SK-N-SH (cell line): ENCODE measurements at regions not wholly inside any gene's neighbourhood (a gene's known extent, or its start where the extent isn't known, plus 50 kb on each side); places are given as distances from the start of the nearest gene placed in this dataset.

ENCODE experiments used
- CTCF ChIA-PET: fragments of 300-600, 350-600 bp; formaldehyde crosslinking; extraction: SDS; loops from one replicate; lab custom pipeline; 2021; lab: Yijun Ruan, JAX
- POLR2A ChIA-PET: fragments of 350-600 bp; sonication (Branson Sonifier 250); formaldehyde crosslinking; extraction: SDS; loops from one replicate; lab custom pipeline; 2020; ENCODE audit warnings: antibody characterized with exemption, inconsistent platforms; lab: Yijun Ruan, JAX
- DNase-seq: peaks from one replicate; pipeline ENCODE4 v3.0.0; 2012
- H2AFZ ChIP-seq: fragments of 200-600 bp; sonication (generic); 2 replicates; pipeline ENCODE4 v1.8.1; 2016; ENCODE audit warnings: antibody characterized with exemption, mild to moderate bottlenecking, low read depth
- H3F3A ChIP-seq: fragments of 200-600 bp; sonication (generic); replicated peaks from 2 replicates; pipeline ENCODE3; 2016; ENCODE audit warnings: antibody characterized with exemption, mild to moderate bottlenecking; ENCODE audit not compliant: insufficient read depth
- H3K27ac ChIP-seq, 2 experiments: fragments of 200-500 bp in 1 of 2; fragments of 200-600 bp in 1 of 2; sonication (Bioruptor generic) in 1 of 2; sonication (generic), shearing (Covaris generic) in 1 of 2; 2 replicates each; pipeline versions ENCODE4 v1.5.1 to v1.6.1; 2014 to 2016; ENCODE audit warnings: low read depth in 2 of 2, inconsistent platforms in 1 of 2, low read length in 1 of 2, mild to moderate bottlenecking in 1 of 2, mixed read lengths in 1 of 2
- H3K27me3 ChIP-seq: fragments of 200-600 bp; sonication (generic), shearing (Covaris generic); 2 replicates; pipeline ENCODE4 v1.6.1; 2016; ENCODE audit warnings: mixed run types; ENCODE audit not compliant: insufficient read depth
- H3K36me3 ChIP-seq, 2 experiments: fragments of 200-500 bp in 1 of 2; fragments of 200-600 bp in 1 of 2; sonication (Bioruptor generic) in 1 of 2; sonication (generic) in 1 of 2; replicated peaks in 1 of 2; 2 replicates each; pipeline versions ENCODE3 to v1.5.1; 2014 to 2016; ENCODE audit warnings: low read length in 1 of 2, mild to moderate bottlenecking in 1 of 2; ENCODE audit not compliant: insufficient read depth in 2 of 2, control insufficient read depth in 1 of 2
- H3K4me1 ChIP-seq, 2 experiments: fragments of 200-500 bp in 1 of 2; fragments of 200-600 bp in 1 of 2; sonication (Bioruptor generic) in 1 of 2; sonication (generic), shearing (Covaris generic) in 1 of 2; 2 replicates each; pipeline versions ENCODE4 v1.5.1 to v1.6.1; 2014 to 2016; ENCODE audit warnings: low read depth in 1 of 2, low read length in 1 of 2, mixed run types in 1 of 2; ENCODE audit not compliant: insufficient read depth in 2 of 2, control insufficient read depth in 1 of 2
- H3K4me2 ChIP-seq: fragments of 200-600 bp; sonication (generic), shearing (Covaris generic); 2 replicates; pipeline ENCODE4 v1.6.1; 2017; ENCODE audit warnings: mixed run types
- H3K4me3 ChIP-seq, 2 experiments: fragments of 200-500 bp in 1 of 2; fragments of 200-600 bp in 1 of 2; sonication (Bioruptor generic) in 1 of 2; sonication (generic), shearing (Covaris generic) in 1 of 2; 2 replicates each; pipeline versions ENCODE4 v1.5.1 to v1.8.1; 2014 to 2016; ENCODE audit warnings: low read depth in 2 of 2, inconsistent platforms in 1 of 2, low read length in 1 of 2, mild to moderate bottlenecking in 1 of 2, mixed read lengths in 1 of 2, moderate library complexity in 1 of 2
- H3K79me2 ChIP-seq: fragments of 200-600 bp; sonication (generic); 2 replicates; pipeline ENCODE4 v1.8.1; 2017; ENCODE audit warnings: mild to moderate bottlenecking; ENCODE audit not compliant: insufficient read depth
- H3K9ac ChIP-seq: fragments of 200-600 bp; sonication (generic); 2 replicates; pipeline ENCODE4 v1.6.1; 2017; ENCODE audit warnings: mixed run types
- H3K9me2 ChIP-seq: fragments of 200-600 bp; sonication (generic); 2 replicates; pipeline ENCODE4 v1.6.1; 2017; ENCODE audit warnings: mixed run types
- H3K9me3 ChIP-seq: fragments of 200-600 bp; sonication (generic); 2 replicates; pipeline ENCODE4 v1.6.1; 2017; ENCODE audit warnings: mixed run types, mild to moderate bottlenecking, moderate library complexity
- H4K20me1 ChIP-seq: fragments of 200-600 bp; sonication (generic); 2 replicates; pipeline ENCODE4 v1.6.1; 2017; ENCODE audit warnings: mild to moderate bottlenecking, mixed run types; ENCODE audit not compliant: insufficient read depth
- CHD2 ChIP-seq: fragments of 150-350 bp; IDR thresholded peaks from 2 replicates; pipeline ENCODE4 v1.6.1; 2018; ENCODE audit warnings: low read length; ENCODE audit not compliant: partially characterized antibody
- ELF1 ChIP-seq: IDR thresholded peaks from 2 replicates; pipeline ENCODE4 v1.4.0; 2012
- YY1 ChIP-seq: IDR thresholded peaks from 2 replicates; pipeline ENCODE4 v1.4.0; 2012; ENCODE audit warnings: low read depth, mild to moderate bottlenecking
- WGBS: methylation state at CpG from one replicate; pipeline ENCODE4 v1.1.6; 2017; ENCODE audit warnings: low lambda C conversion rate; 5-methylcytosine and 5-hydroxymethylcytosine counted together
- TF ChIP-seq, protein P1 (sequence below): IDR thresholded peaks from 2 replicates; pipeline ENCODE4 v1.4.0; 2012; ENCODE audit warnings: low read depth, borderline replicate concordance
- TF ChIP-seq, protein P2 (sequence below): fragments of 150-350 bp; IDR thresholded peaks from 2 replicates; pipeline ENCODE4 v1.6.1; 2016; ENCODE audit warnings: mild to moderate bottlenecking, low read depth, low read length
- TF ChIP-seq, protein P3 (sequence below): IDR thresholded peaks from 2 replicates; pipeline ENCODE4 v1.4.0; 2012; ENCODE audit warnings: low read depth

DNA sequence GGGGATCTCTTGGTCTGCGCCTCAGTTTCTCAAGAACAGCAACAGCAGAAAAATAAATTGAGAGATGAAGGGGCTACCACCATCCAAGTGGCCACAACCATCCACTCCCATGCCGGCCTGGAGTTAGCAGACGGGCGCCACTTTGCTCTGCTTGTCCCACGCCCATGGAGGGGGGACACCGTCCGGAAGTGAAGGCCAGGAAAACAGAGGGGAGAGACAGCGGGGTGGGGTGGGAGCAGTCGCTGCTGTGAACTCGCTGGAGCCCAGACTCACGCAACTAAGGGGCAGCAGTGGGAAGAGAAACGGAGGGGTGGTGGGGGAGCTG is 135.4 kb downstream of the KIF20B start:
- POLR2A ChIA-PET: no interaction called here
- no peak for TF ChIP-seq ELF1
- TF ChIP-seq, protein P1, sequence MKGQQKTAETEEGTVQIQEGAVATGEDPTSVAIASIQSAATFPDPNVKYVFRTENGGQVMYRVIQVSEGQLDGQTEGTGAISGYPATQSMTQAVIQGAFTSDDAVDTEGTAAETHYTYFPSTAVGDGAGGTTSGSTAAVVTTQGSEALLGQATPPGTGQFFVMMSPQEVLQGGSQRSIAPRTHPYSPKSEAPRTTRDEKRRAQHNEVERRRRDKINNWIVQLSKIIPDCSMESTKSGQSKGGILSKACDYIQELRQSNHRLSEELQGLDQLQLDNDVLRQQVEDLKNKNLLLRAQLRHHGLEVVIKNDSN: no peak
- TF ChIP-seq, protein P2, sequence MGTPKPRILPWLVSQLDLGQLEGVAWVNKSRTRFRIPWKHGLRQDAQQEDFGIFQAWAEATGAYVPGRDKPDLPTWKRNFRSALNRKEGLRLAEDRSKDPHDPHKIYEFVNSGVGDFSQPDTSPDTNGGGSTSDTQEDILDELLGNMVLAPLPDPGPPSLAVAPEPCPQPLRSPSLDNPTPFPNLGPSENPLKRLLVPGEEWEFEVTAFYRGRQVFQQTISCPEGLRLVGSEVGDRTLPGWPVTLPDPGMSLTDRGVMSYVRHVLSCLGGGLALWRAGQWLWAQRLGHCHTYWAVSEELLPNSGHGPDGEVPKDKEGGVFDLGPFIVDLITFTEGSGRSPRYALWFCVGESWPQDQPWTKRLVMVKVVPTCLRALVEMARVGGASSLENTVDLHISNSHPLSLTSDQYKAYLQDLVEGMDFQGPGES: no peak
- TF ChIP-seq, all 33 proteins: peak for 0
- peak overlapping the region; percentile 66 for H3K4me2 ChIP-seq
- H3K4me3 ChIP-seq: peak overlapping the region; percentile 38 to 46; a peak in 3 of 4 replicates
- peak overlapping the region; percentile 24; the same call in 1 of the 2 replicates for H2AFZ ChIP-seq
- no peaks in the 10 kb centered on the region for H3K9me3 ChIP-seq
- H3K36me3 ChIP-seq: no peaks in the 10 kb centered on the region
- H3F3A ChIP-seq: no peaks in the 10 kb centered on the region
- 35% methylated on average over 10 of the region's 12 CpGs for WGBS
- DNase-seq: no peak
- no peak overlapping the region for H3K9ac ChIP-seq
- H3K9me2 ChIP-seq: no peaks in the 10 kb centered on the region
- H3K79me2 ChIP-seq: no peaks in the 10 kb centered on the region
- no peak overlapping the region for H3K27ac ChIP-seq
- peaks cover 21% of the 10 kb centered on the region; the same call in 1 of the 2 replicates for H3K27me3 ChIP-seq
- no peaks in the 10 kb centered on the region; a peak in 1 of 4 replicates for H3K4me1 ChIP-seq
- H4K20me1 ChIP-seq: no peaks in the 10 kb centered on the region
- CTCF ChIA-PET: interaction anchor here (0.7 to 1.6 kb wide), 2 partner anchors 17 to 18 kb away, joined by 3 to 5 read pairs; no protein-coding TSS in a partner anchor

DNA sequence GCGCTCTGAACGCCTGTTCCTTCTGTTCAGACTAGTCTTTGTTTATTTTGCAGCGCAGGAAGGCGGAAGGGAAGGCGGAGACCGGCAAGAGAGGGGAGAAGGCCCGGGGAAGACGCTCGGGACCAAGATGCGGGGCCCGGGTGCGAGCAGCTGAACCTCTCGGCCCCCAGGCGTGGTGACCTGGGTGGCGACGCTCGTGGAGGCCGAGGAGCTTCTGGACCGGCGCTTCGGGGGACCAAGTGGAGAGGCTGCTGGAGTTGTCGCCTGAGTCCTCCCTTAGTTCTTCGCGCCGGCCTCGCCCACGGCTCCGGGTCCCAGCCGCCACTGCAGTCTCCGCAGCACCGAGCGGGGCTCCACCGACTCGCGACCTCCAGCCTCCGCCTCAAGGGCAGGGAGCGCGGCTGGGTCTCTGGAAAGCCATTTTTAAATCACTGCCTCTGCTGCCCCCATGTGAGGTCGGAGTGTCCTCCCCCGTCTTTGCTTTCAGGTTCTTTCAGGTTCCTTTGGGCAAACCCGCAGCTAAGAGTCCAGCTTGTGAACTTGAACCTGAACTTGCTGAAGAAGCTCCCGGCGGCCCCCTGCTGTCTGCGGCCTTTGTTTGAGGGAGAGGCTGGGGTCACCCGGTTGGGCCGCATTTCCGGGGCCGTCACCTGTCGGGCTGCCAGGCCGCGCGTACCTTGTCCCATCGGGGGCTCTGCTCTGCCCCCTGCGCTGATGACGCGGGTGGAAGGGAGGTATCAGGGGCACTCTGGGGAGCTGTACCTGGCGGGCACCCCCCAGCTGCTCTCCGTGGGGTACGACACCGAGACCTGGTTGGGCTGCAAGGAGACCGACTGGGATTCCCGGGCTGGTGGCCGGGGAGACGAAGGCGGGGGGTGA is 136.0 kb downstream of the KIF20B start:
- DNase-seq: peak; percentile 45
- CTCF ChIA-PET: interaction anchor here (0.7 to 1.6 kb wide), 3 partner anchors 16 to 23 kb away, joined by 3 to 5 read pairs (median 3); no protein-coding TSS in a partner anchor
- WGBS: 26% methylated on average over 40 of the region's 65 CpGs
- Histone ChIP-seq H3K79me2 (no peaks in the 10 kb centered on the region), H2AFZ (peak overlapping the region; percentile 24; the same call in 1 of the 2 replicates), H3K9ac (no peak overlapping the region), H3K4me2 (peak overlapping the region; percentile 66), H4K20me1 (no peaks in the 10 kb centered on the region), H3K27ac (no peak overlapping the region), H3K4me3 (peak overlapping the region; percentile 38 to 46), H3K9me3 (no peaks in the 10 kb centered on the region), H3K9me2 (no peaks in the 10 kb centered on the region), H3K27me3 (peaks cover 21% of the 10 kb centered on the region; the same call in 1 of the 2 replicates), H3K36me3 (no peaks in the 10 kb centered on the region), H3F3A (no peaks in the 10 kb centered on the region), H3K4me1 (no peaks in the 10 kb centered on the region; a peak in 1 of 4 replicates)
- POLR2A ChIA-PET: no interaction called here
- TF ChIP-seq, protein P3, sequence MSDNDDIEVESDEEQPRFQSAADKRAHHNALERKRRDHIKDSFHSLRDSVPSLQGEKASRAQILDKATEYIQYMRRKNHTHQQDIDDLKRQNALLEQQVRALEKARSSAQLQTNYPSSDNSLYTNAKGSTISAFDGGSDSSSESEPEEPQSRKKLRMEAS: no peak
- TF ChIP-seq CHD2: no peak
- no peak for TF ChIP-seq YY1
